ENCODE measurements at regions not wholly inside any gene's neighbourhood (a gene's known extent, or its start where the extent isn't known, plus 50 kb on each side); places are given as distances from the start of the nearest gene placed in this dataset.

DNA sequence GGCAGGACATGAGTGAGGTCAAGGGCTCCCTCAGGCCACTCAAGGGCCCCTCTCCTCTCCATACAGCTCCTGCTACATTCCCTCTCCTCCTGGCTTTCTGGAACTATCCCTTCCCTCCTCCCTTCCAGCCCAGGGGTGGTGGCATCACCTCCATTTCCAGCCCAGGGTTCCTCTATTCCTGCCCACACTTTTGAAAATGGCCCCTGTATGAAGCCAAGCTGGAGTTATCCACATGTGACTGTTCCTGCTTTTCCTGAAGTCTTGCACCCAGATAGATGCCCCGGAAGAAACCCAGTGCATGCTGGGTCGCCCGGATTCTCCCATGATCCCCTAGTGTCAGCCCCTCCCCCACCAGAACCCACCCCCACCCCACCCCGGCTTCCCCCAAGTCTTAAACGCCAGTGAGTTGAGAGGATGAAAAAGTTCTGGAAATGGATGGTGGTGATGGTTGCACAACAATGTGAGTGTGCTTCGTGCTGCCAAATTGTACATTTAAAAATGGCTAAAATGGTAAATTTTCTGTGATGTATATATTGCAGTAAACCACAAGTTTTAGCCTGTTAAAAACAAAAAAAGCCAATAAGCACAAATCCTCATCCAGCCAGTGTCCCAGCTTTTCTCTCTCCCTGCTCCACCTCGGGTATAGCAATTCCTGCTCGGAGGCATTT, 136.9 kb downstream of the SCARB1 start:
- TF ChIP-seq, protein P1, sequence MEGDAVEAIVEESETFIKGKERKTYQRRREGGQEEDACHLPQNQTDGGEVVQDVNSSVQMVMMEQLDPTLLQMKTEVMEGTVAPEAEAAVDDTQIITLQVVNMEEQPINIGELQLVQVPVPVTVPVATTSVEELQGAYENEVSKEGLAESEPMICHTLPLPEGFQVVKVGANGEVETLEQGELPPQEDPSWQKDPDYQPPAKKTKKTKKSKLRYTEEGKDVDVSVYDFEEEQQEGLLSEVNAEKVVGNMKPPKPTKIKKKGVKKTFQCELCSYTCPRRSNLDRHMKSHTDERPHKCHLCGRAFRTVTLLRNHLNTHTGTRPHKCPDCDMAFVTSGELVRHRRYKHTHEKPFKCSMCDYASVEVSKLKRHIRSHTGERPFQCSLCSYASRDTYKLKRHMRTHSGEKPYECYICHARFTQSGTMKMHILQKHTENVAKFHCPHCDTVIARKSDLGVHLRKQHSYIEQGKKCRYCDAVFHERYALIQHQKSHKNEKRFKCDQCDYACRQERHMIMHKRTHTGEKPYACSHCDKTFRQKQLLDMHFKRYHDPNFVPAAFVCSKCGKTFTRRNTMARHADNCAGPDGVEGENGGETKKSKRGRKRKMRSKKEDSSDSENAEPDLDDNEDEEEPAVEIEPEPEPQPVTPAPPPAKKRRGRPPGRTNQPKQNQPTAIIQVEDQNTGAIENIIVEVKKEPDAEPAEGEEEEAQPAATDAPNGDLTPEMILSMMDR (IDR thresholded peaks at IDR 0.05; ENCODE audit: borderline replicate concordance, control extremely low read depth, extremely low read depth, insufficient read depth, missing control alignments) = no peak
- DNase-seq (ENCODE audit: low spot score) = no peak
- in situ Hi-C loops (cut with MboI; ENCODE audit: low sequenced_read_pairs, unreplicated experiment) = no loop called here

- TF ChIP-seq, protein P1 (IDR thresholded peaks at IDR 0.05; ENCODE audit: borderline replicate concordance, control extremely low read depth, extremely low read depth, insufficient read depth, missing control alignments) = no peak
- DNase-seq (ENCODE audit: low spot score) = no peak
- in situ Hi-C loops (cut with MboI; ENCODE audit: low sequenced_read_pairs, unreplicated experiment) = no loop called here
Observed at GRCh38 chr12:124725597-124726237, 137.9 kb downstream of the SCARB1 start.

GRCh38 chr12:124725099-124725498, 138.6 kb downstream of the SCARB1 start:
- in situ Hi-C loops (cut with MboI; ENCODE audit: low sequenced_read_pairs, unreplicated experiment) = no loop called here
- TF ChIP-seq, protein P1 (IDR thresholded peaks at IDR 0.05; ENCODE audit: borderline replicate concordance, control extremely low read depth, extremely low read depth, insufficient read depth, missing control alignments) = no peak
- no peak for DNase-seq (ENCODE audit: low spot score)

- in situ Hi-C loops (cut with MboI; ENCODE audit: low sequenced_read_pairs, unreplicated experiment) = no loop called here
- TF ChIP-seq, protein P1 (IDR thresholded peaks at IDR 0.05; ENCODE audit: borderline replicate concordance, control extremely low read depth, extremely low read depth, insufficient read depth, missing control alignments) = no peak
- no peak for DNase-seq (ENCODE audit: low spot score)
Observed at GRCh38 chr12:124722878-124723277, 140.8 kb downstream of the SCARB1 start.

DNA sequence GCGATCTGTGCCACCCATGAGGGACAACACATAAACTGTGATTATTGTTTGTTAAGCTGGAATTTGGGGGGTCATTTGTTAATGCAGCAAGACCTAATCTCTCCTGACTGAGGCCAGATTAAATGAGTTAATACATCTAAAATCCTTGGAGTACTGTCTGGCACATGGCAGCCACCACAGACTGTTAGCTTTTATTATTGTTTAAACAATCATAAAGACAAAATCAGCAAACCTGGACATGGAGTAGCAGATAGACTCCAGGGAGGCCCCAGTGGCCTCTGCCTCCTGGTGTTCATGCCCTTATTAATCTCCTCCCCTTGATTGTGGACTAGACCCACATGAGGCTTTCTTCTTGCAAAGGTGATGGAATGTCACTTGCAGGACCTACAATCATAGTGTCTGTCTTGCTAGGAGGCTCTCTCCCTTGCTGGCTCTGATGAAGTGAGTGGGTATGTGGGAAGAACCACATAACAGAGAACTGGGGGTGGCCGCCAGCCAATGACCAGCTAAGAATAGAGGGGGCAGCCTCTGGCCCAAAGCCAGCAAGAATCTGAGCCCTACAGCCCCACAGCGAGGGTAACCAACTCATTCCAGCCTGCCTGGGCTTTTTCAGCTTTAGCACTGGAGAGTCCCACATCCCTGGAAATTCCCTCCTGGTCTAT, 142.0 kb downstream of the SCARB1 start:
- TF ChIP-seq, protein P1 (IDR thresholded peaks at IDR 0.05; ENCODE audit: borderline replicate concordance, control extremely low read depth, extremely low read depth, insufficient read depth, missing control alignments) = no peak
- no peak for DNase-seq (ENCODE audit: low spot score)
- in situ Hi-C loops (cut with MboI; ENCODE audit: low sequenced_read_pairs, unreplicated experiment) = no loop called here

DNA sequence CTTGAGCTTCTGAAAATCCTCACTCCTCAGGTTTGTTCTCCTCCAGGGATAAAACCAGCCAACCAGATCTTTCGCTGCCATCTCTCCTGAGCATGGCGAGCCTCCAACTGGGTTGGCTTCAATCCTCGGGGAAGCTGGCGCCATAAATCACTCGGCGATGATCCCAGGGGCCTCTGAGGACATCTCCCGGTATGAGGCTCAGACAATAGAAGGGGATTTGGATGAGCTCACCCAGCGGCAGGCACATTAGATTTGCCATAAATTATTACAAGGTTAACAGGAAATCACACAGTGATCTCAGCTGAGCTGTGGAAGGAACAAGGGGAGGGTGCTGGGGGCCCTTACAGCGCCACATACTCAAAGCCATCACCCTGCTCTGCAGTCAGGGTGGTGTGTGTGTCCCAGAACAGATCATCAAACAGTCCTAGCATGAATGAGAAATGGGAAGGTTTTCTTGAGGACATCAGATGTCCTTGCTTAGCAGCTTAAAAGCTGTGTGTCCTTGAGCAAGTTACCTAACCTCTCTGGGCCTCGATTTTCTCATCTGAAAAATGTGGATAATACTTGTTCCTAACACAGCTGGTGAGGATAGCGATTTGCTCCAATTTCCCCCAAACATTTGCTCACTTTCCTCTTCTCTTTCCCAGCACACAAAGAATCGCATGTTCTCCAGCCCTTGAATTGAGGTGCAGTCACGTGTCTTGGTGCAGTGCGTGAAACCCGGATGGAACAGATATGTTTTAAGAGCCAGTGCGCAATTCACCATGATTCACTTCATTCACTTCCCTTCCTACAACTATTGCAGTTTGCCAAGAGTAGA, 142.8 kb downstream of the SCARB1 start:
- no peak for DNase-seq (ENCODE audit: low spot score)
- in situ Hi-C loops (cut with MboI; ENCODE audit: low sequenced_read_pairs, unreplicated experiment) = no loop called here
- TF ChIP-seq, protein P1 (IDR thresholded peaks at IDR 0.05; ENCODE audit: borderline replicate concordance, control extremely low read depth, extremely low read depth, insufficient read depth, missing control alignments) = no peak
